ENCODE measurements at regions not wholly inside any gene's neighbourhood (a gene's known extent, or its start where the extent isn't known, plus 50 kb on each side); places are given as distances from the start of the nearest gene placed in this dataset.
A peak's percentile ranks its signal among the peaks of the same experiment; 100 is the strongest.
"Not testable (repeated sequence)": the region's sequence is repeated elsewhere in the genome, so short reads cannot be mapped to it uniquely, and the experiment has no call there.

DNA sequence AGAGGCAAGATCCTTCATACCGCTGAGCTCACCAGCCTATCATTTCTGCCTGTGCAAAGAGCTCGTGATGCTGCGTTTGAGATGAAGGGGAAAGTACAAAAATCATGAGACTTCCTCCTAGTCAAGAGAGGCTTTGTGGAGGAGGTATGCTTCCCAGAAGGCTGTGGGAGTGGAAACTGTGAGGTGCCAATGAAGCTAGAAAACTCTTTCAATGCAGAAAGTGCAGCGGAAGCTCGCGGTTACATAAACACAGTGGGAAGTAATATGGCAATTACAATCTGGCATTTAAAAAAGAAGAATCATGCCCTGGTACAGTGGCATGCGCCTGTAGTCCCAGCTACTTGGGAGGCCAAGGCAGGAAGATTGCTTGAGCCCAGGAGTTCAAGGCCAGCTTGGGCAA lies 134.8 kb downstream of the EHF start:
- peak in 1 of 51 donors; percentile 20 for DNase-seq

DNA sequence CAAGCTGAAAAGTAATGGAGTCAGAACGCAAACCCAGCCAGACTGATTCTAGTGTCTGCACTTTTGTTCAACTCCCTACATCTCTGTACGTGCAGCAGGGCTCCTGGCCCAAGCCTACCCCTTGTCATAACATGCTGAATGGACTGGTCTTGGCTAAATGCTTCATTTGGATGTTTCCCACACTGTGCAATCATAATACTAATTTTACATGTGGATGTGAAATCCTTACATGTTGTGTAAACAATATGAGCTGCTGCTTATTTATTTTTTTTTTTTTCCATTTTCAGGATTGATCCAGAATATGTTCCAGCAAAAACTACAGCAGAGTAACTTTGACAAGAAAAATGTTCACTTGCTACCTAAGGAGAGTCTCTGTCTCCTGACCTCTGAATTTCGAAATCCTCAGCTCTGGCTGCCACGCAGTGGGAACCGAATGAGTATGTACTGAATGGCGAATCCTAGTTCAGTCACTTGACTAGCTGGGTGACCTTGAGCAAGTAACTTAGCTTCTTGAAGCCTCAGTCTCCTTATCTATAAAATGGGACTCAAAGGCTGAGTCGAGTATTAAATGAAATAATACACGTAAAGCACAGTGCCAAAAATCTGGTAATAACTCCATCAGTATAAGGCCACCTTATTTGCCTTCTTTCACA lies 133.4 kb downstream of the EHF start:
- DNase-seq, result no peak

DNA sequence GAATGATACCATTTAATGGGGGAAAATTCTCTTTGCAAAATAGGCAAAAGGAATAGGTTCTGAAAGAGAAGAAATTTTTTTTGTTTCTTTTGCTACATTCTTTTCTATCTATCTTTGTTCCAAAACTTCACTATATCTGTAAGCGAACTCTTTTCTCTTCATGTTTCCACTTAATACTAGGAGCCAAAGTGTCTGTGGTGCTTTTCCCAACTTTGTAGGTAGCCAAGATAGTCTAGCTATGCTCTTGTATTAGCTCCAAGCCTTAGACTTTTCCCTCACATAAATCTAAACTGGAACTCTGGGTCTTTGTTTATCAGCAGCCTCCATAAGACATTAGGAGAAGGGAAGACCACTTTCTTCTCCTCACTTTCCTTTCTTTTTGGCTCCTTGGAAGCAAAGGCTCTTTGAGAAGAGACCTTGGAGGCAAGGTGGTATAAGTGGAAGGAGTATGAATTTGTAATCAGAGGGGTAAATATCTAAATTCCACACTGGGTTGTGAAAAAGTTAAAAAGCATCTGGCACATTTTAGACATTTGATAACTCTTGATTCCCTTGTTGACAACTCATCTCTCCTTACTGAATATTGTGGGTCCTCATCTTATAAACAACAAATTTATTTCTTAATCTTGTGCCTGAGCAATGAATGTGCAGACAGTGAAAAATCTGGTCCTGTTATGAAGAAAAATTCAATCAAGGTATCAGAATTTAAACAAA lies 130.0 kb downstream of the EHF start:
- DNase-seq, result no peak

DNA sequence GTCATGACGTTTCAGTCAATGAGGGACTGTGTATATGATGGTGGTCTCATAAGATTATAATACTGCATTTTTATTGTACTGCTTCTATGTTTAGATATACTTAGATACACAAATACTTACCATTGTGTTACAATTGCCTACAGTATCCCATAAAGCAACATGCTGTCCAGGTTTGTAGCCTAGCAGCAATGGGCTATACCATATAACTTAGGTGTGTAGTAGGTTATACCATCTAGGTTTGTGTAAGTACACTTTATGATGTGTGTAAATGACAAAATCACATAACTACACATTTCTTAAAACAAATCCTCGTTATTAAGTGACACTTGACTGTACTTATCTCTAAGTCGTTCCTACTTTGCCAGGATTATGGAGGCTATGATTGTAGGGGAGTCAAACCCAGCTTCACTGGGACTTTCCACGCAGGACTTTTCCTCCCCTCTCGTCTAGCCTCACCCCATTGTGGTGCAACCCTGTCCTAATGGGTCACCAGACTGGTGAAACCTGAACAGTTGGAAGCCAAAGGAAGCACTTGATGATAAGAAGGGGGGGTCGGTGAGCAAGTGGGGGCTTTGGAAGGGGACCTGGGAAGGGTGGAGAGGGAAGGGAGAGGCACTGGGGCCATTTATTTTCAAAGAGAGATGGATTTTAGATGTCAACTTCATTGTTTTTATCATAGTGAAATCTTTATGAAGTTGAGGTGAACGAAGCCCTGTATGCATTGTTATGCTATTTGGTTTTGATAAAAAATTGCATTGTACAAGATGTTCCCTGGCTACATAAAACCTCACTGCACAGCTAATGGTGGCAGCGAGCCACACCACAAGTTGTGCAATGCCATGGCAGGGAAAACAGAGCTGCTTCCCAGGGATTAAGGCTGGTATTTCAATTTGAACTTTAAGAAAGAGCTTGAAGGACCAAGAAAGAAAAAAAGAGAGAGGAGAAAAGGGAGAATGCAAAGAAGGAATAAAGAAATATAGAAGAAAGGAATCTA lies 129.1 kb downstream of the EHF start:
- DNase-seq, result peak in 14 of 51 donors; percentile 2 to 41 (median 10)

DNA sequence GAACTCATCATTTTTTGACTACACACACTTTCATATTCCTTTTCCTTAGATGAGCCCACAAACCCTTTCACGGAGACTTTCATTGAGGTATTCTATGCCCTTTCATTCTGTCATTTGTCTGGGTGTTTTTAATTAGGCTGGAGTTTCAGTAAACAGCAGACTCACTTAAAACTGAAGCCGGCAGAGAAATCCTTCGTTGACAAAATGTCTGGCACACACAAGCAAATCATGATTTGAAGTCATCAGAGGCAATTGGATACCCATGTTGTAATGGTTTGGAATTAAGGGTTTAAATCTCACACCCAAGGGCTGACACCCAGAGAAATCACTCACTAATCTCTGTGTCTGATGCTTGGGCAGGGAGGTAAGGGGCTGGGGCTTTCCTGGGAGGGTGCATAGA lies 127.1 kb downstream of the EHF start:
- no peak for DNase-seq

DNA sequence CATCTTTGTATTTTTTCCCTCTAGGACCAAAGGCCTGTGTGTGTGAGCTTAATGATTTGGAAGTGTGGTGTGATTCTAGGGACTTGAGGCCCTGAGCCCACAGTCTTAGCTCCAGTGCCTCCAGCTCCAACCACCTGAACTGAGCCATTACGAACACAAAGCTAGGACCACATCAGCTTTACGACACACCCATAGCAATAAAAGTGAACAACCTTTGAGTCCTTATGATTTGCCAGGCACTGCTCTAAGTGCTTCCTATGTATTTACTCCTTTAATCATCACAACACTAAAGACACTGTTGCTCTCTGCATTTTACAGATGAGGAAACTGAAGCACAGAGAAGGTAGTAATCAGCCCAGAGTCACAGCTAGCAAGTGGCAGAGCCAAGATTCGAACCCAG lies 126.4 kb downstream of the EHF start:
- DNase-seq, result no peak

DNA sequence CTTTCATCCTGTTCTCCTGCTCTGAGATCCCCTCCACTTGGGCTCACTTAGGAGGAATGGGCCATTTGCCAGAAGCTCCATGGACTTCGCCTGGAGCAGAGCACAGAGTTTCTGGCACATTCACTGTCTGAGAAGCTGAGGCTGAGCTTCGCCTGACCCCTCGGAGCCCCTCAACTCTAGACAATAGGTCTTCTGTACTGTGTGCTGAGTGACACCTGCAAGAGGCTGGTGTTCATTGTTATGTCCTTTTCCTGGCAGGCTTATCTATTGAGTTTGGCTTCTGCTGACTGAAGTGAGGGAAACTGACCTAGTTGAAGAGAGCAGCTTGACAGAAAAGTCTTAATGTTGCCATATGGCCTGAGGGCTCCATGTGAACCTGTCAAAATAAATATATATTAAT lies 124.3 kb downstream of the EHF start:
- DNase-seq, result peak in 2 of 51 donors; percentile 1 to 3

DNA sequence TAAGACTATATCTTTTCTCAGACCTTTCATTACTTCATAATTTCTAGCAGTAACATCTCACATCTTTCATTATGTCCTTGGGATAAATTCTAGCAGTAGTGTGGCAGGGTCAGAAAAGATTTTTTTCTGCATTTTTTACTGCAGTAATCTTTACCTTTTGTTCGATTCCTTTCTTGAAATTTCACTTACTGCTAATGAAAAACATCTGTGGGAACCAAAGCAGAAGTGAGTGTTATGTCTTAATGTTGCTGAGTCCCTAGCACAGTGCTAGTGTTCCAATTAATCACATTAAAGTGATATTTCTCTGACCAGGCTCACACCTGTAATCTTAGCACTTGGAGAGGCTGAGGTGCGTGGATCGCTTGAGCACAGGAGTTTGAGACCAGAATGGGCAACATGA lies 123.6 kb downstream of the EHF start:
- DNase-seq, result no peak

DNA sequence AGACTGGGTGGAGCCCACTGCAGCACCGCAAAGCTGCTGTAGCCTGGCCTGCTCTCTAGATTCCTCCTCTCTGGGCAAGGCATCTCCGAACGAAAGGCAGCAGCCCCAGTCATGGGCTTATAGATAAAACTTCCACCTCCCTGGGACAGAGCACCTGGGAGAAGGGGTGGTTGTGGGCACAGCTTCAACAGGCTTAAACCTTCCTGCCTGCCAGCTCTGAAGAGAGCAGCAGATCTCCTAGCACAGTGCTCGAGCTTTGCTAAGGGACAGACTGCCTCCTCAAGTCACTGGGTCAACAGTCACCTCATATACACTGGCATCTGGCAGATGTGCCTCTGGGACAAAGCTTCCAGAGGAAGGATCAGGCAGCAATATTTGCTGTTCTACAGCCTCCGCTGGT lies 117.3 kb downstream of the EHF start:
- DNase-seq, result no peak

DNA sequence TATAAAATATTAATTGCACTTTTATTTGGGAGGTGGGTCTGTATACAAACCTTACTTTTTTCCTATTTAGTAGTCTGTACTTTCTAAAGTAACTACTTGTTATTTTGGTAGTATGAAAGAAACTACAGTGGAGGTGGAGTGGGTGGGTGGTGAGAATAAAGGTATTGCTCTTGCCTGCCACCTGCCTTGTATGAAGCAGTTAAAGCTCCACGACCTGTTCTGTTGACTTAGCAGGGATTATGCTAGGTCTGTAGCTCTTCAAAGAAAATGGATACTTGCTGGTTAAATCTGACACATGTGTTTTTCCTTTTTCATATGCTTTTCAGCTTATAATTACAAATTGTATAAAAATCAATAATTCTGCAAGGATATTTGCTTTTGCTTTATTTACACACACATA lies 111.9 kb downstream of the EHF start:
- DNase-seq, result no peak

DNA sequence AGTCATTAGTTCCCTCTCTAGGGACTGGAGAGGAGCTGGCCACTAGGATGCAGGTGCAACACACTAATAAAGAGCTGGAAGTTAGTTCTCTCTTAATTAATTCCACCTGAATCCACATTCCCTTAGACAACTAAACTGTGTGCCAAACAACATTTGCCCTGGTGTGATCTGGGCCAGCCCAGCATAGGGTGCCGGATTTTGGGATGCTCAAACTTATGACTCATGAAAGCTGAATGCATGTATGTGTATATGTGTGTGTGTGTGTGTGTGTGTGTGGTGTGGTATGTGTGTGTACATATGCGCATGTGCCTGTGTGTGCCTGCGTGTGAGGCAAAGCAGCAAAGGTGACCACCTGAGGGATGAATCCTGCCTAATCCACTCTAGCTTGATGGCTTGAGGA lies 110.7 kb downstream of the EHF start:
- DNase-seq, result no peak

DNA sequence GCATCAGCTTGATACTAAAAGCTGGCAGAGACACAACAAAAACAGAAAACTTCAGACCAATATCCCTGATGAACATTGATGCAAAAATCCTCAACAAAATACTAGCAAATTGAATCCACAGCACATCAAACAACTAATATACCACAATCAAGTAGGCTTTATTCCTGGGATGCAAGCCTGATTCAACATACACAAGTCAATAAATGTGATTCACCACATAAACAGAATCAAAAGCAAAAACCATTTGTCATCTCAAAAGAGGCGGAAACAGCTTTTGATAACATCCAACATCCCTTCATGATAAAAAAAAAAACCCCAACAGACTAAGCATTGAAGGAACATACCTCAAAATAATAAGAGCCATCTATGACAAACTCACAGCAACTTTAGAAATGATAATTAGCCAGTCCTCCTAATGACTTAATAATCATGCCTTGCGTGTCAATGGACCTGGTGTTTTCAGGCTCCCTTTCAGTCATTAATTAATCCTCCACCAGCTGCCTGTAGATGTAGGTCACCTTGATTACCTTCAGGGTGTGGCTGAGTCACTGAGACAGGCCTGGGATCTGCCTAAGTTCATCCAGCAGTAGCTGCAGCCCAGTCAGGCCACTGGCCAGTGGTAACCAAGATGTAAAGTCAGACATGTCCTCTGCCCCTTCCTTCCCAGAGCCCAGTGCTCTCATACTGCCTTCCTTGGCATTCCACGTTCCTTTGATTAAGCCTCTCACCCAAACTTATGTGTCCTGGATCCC lies 109.8 kb downstream of the EHF start:
- DNase-seq, result no peak

DNA sequence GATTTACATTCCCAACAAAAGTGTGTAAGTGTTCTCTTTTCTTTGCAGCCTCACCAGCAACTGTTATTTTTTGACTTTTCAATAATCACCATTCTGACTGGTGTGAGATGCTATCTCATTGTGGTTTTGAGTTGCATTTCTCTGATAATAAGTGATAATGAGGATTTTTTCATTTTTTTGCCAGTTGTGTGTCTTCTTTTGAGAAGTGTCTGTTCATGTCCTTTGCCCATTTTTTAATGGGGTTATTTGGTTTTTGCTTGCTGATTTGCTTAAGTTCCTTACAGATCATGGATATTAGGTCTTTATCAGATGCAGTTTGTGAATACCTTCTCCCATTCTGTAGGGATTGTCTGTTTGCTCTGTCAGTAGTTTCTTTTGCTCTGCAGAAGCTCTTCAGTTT lies 107.7 kb downstream of the EHF start:
- DNase-seq, result no peak

DNA sequence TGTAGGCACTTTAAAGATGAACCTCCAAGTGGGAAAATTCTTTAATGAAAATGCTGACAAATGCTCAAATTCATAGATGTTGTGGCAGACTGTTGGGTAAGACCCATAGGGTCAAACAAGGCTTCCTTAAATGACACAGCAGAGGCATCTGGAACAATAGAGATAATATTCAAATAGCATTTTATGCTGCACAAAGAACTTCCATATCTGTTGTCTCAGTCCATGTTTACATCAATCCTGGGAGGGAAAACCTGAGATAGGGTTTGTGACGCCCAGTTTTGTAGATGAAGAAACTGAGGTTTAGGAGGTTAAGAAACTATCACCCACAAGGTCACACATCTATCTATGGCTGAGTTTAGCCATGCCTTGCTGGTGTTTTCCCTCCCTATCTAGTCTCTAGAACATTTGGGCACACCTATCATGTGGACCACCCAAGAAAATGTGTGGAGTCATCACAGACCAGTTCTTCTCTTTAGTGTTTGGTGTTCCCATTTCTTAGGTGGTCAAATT lies 106.4 kb downstream of the EHF start:
- no peak for DNase-seq

DNA sequence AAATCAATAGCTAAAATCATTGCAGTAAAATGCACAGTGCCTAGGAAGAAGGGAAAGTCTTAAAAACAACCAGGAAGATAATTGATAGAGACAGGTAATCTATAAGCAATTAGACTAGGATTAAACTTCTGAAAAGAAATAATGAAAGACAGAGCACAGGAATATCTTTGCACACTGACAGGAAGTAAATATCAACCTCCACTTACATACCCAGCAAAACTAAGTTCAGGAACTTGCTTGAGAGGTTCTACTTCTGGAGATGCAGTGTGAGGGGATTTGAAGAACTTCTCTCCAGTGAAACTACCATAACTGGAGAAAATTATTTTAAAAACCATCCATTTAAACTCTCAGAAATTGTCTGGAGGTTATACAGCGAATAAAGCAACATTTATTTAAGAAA lies 104.1 kb downstream of the EHF start:
- DNase-seq, result no peak

DNA sequence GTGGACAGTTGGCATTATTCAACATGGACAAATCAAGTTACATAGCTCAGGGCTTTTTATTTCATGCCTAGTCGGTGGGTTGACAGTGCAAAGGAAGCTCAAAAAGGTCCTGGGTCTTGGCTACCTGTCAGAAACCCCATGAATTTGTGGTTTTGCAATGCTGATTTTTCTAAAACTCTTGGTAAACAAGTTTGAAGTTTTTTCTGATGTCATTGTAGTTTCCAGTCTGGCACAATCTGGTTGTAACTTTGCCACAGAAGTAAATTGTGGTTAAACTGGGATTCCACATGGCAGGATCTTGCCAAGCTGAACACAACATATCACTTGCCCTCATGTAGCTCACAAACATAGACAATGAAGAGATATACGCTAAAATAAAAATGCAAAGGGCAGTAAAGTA lies 100.8 kb downstream of the EHF start:
- DNase-seq, result no peak

DNA sequence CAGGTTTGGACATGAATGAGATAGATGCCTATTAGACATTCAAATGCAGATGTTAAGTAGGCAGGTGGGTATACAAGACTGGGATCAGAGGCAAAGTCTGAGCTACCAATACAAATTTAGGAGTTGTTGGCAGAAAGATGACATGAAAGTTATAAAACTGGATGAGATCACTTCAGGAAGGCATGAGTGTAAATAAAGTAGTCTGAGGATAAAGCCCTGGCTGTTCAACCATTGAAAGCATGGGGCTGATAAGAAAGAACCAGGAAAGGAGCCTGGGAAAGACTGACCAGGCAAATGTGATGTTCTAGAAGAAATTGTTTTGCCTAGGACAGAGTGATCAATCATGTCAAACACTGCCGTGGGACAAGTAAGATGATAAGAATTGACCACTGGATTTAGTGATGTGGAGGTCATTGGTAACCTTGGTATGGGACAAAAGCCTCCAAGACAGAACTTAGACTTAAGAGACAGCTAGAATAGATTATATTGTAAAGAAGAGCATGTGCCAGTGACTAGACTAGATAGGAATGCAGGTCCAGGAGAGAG lies 98.5 kb downstream of the EHF start:
- no peak for DNase-seq

DNA sequence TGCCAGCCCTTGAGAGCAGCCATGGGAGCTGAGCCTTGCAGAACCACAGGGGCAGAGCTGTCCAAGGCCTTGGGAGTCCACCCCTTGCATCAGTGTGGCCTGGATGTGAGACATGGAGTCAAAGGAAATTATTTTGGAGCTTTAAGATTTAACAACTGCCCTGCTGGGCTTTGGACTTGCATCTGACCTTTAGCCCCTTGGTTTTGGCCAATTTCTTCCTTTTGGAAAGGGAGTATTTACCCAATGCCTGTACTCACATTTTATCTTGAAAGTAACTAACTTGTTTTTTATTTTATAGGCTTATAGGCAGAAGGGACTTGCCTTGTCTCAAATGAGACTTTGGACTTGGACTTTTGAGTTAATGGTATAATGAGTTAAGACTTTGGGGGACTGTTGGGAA lies 92.7 kb downstream of the EHF start:
- DNase-seq, result not testable (repeated sequence)
